ENCODE measurements at regions not wholly inside any gene's neighbourhood (a gene's known extent, or its start where the extent isn't known, plus 50 kb on each side); places are given as distances from the start of the nearest gene placed in this dataset.

DNA sequence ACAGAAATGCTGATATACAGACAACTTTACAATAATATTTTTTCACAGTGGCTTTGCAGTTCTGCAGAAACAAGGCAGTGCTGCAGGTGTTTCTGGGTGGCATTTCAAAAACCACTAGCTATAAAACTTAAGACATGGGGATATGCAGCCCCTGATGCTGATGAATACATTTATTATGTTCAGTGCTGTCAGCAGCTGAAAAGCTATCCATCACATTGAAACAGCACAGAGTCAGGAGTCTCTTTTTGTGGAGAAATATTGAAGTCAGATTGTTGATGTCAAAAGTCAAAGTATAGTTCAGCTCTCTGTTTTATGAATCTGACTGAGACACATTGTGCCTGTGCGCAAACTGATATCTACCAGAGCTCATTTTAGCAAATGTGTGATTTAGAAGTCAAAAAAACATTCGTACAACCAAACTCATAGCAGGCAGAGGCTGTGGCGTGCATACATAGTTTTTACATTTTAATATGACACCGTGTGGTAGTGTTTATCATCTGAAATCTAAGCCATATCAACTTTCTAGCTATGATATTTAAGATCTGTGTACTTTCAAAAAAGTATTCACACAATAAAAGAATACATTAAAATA, 467.6 kb downstream of the PRKD1 start:
- no peak for DNase-seq (ENCODE audit: low spot score)

DNA sequence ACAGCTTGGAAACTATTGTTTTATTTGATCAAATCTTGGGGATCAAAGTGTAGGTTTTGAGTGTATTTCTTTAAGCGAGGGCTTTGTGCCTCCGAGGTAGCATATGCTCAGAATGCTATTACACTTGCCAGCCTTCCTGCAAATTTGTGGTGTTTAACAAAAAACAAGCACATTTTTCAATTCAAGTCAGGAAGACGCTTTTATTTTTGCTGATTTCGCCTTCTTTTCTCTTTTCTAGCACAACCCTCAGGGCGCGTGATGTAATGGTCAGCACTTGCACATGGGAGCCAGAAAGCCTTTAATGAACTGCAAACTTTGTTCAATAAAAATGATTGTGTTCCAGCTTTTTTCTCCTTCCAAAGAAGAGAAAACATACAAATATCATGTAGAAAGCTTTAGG, 466.5 kb downstream of the PRKD1 start:
- no peak for DNase-seq (ENCODE audit: low spot score)

DNA sequence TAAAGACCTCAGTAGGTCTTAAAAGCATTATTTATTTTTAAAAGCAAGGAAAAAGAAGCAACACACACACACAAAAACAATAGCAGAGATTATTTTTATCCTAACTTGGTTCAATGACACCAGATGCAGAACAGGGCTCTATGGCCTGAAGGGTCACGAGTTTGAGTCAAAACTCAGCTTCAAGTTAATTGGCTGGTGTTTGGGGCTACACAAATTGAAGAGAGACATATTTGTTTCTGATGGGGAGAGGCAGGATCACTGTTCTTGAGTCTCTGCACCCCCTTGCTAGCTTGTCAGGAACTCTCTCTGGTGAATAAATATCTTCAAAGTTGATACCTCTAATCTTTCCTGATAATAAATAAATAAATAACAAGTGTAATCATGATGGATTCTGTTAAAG, 466.1 kb downstream of the PRKD1 start:
- DNase-seq (ENCODE audit: low spot score), result no peak

DNA sequence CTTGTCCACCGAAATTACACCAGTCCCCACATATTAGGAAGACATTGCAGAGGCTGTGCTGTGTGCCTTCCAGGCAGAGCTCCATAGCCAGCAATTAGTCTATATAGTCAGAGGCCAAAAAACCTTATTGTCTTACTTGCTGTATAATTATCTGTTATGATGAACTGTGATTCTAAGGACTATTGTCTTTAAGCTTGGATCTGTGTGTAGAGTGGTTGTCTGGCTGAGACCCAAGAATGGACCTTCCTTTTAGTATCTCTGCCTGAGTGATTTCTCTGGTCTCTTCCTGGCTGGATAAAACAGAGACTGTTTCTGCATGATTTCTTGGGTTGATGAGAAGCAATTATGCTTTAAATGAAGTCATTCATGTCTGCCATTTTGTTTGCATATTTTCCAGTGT, 465.3 kb downstream of the PRKD1 start:
- no peak for DNase-seq (ENCODE audit: low spot score)

DNA sequence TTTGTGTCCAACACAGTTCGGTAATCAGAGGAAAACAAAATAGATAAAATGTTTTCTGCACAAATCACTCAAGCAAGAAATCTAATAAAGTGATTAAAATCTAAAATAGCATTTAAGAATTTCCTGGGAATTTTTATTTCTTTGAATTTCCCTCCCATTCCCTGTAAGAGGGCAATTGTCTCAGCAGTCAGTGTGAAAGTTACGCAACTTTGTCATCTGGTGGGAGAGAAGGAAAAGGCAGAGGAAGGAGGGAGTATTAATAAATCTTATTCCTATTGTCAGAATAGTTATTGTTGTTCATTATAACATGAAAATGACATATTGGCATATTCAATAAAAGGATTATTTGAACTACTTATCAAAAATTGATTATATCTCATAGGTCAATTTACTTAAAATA, 464.9 kb downstream of the PRKD1 start:
- DNase-seq (ENCODE audit: low spot score), result no peak

DNA sequence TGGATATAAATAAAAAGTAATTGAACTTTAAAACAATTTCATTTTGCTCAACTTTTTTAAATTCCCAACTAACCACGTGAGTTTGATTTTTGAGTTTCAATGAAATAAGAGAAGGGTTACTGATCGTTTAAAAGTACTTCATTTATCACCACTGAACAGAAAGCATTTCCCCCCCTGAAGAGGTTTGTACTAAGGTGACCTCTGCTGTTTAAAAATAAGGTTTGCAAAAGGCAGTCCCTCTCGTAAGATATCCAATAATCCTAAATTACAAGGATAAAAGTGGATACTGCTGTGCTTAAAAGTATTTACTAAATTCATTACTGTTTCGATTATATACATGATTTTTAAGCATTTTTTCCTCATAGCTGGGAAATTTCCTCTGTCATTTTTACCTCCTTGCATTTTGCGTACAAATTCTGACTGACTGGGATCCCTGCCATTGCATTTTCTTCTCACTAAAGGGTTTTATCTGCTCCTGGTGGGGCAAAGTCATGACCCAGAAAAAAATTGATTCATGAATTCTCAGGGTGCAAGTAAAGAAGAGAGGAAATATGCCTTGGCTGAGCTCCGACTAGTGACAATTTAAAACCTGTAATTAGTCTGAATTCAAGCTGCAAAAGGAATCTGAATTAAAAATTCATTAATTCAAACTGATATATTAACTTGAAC, 463.8 kb downstream of the PRKD1 start:
- DNase-seq (ENCODE audit: low spot score), result no peak

DNA sequence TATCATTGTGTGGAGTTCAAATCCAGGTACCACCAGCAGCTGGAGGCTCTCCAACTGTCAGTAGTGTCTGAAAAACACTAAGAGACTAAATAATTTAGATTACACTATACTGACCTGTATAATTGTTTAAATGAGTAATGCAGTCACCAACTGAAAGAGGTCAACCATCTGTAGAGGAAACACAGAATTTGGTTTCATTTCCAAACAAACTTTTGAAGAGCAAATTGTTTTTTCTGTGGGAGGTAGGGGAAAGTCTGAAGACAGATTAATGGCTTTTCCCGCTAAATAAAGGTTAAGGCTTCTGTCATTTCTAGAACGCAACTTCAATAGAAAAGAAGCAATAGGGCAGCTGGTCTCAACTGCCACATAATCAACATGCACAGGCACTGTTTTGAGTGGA, 462.6 kb downstream of the PRKD1 start:
- DNase-seq (ENCODE audit: low spot score), result no peak

DNA sequence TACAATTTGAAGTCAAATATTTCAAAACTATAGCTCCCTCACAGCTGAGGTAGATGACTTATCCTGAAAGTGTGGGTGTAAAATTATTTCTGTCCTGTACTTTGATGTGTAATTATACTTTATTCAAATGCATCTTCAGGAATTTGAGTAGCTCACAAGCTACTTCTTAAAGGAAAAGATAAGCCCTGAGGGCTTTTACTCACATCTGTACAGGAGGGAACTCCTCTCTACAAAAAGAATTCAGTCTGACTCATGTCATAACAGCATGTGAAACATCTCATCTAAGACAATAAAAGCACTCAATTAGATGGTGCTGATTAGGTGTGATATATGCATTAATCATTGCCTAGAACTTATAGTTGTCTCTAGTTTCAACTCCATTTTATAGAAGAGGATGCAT, 452.0 kb downstream of the PRKD1 start:
- DNase-seq (ENCODE audit: low spot score), result no peak

DNA sequence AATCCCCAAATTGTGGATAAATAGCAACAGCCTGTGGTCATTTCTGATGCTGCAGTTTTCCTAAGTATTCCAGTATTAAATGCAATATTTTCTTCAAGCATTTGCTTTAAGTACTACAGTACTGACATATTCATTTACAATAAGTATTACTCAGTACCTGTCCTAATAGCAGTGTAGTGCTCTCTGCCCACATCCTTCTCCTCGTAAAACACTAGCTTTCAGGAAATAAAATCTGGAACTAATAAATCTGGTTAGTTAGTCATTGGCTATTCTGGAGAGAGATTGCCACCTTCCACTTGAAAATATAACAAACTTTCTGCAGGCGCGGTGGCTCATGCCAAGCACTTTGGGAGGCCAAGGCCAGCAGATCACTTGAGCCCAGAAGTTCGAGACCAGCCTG, 441.5 kb downstream of the PRKD1 start:
- no peak for DNase-seq (ENCODE audit: low spot score)

DNA sequence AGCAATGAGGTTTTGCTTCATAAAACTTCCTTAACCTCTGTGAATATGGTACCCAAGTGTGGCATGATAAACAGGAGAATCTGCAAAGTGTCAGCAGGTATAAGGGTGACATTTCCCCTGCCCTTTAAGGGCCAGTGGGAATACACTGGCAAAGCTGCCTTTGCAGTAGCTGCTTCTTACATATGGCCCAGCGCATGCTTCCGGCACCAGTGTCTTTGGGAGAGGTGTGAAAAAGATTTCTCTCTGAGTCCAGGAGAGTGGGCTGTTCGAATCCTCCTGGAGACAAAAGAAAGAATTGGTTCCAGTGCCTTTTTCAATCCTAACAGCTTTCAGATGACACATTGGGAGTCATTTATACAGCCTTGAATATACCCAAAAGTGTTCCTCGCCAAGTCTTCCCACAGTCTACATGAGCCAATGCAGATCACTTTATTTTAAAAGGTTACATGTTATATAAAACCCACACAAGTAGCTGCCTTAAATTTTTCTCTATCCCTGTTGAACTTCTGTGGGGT, 437.7 kb downstream of the PRKD1 start:
- DNase-seq (ENCODE audit: low spot score), result no peak

DNA sequence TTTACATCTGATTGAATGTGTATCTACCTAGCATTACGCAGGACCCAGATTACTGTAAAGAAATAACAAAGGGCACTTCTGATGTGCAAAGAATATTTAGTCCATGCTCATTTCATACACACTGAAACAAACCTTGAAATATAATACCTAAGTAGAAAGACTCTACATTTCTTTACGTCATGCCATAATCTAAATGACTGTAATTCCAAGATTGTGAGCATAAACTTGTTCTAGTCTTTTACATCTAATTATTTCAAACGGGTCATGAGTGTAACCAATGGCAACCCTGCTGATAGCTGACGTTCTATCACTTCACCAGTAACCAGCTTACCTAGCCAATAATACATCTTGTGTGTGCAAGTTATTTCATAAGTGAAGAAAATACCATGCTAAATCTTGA, 433.8 kb downstream of the PRKD1 start:
- no peak for DNase-seq (ENCODE audit: low spot score)

DNA sequence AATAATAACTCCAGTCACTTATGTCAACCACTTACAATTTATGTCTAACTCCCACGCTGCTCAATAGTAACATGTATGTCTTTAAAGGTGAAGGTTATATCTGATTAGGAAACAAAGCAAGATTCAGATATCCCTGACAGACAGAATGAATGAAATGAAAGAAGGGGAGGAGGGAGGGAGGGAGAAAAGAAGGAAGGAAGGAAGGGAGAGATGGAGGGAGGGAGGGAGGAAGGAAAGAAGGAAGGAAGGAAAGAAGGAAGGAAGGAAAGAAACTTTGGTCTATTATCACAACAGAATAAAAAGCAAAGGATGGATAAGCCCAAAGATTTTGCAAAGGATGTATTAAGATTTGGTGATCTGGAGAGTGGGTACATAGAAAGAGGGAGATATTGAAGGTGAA, 433.3 kb downstream of the PRKD1 start:
- no peak for DNase-seq (ENCODE audit: low spot score)

DNA sequence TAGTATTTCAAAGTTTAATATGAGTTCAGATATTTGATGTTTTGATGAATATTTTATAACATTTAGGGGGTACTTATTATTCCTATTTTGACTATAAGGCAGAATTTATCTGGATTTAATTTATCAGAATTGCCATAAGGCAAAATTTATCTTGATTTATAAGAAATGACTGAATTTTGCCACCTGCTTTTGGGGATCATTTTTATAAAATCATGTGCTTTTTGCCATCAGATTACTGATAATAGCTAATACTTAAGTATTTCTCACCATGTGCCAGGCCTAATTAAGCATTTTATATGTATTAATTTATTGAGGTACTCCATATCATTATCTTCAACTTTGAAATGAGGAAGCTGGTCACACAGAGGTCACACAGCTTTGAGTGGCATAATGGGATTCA, 423.7 kb downstream of the PRKD1 start:
- no peak for DNase-seq (ENCODE audit: low spot score)

DNA sequence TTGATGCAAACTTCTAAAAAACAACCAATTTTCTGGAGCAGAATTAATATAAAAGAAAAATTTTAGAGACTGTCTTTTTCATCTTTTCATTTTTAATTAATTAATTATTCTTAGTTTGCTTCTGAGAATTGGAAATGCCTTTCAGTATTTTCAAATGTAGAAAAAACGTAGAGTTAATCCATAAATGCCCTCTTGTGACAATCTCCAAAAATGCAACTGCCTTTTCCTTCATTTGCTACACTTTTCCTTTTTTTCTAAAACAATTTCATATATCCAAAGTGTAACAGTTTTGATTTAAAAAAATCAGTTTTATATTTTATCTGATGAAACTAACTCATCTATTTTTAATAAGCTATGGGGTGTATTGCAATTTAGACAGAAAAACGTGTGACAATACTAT, 409.3 kb downstream of the PRKD1 start:
- no peak for DNase-seq (ENCODE audit: low spot score)

DNA sequence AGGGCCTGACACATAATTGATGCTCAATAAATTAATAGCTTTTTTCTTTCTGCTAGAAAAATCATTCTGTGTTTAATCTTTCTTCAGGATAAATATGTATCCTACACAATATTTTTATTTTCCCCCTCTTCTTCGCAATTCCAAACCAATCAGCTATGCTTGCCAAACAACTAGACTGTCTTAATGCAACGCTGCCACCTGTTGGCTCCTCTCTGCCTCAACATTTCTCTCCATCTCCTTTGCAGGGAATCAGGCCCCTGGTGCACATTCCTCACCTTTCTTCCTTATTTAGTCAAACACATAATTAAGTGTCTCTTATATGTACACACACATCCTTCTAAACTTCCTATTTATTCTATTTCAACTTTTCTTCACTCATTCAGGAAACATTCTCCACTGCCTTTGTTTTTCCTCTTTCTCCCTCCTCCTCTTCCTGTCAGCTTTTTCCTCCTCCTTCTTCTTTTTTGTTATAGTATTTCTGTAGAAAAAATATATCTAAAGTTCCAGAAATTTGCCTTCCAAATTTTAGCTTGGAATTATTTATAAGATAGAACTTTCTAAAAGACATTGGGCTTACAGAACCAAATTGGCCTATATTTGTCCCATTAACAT, 406.0 kb downstream of the PRKD1 start:
- no peak for DNase-seq (ENCODE audit: low spot score)

All from CD4-positive, alpha-beta T cell treated with Interleukin-15 for 4 hours (primary cell).